DMS153 treated with DMSO at 0.1 percent for 48 hours (cell line): ENCODE measurements at regions not wholly inside any gene's neighbourhood (a gene's known extent, or its start where the extent isn't known, plus 50 kb on each side); places are given as distances from the start of the nearest gene placed in this dataset.

ENCODE experiments used
- DNase-seq: peaks from one replicate; lab custom pipeline; 2025; ENCODE audit not compliant: unreplicated experiment; lab: John Stamatoyannopoulos, UW

DNA sequence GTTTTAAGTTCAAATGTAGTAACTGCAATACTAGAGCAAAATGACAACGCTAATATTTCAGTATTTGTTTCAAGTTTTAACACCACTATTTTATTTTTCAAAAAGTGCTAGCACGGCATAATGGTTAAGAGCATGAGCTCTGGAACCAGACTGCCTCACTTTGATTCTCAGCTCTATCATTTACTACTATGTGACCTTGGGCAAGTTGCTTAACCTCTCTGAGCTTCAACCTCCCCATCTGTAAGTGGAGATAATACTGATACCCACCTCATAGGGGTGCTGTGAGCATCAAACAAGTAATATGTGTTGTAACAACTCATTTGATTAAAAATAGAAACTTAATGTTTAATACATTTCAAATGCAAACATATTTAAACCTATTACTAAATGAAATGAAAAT is 115.4 kb upstream of the NPHP3 start:
- no peak for DNase-seq

- DNase-seq, result no peak
These were observed 112.1 kb upstream of the NPHP3 start for GRCh38 chr3:132834356-132834755.

- no peak for DNase-seq
These were observed 106.9 kb upstream of the NPHP3 start for GRCh38 chr3:132829101-132829500.

DNA sequence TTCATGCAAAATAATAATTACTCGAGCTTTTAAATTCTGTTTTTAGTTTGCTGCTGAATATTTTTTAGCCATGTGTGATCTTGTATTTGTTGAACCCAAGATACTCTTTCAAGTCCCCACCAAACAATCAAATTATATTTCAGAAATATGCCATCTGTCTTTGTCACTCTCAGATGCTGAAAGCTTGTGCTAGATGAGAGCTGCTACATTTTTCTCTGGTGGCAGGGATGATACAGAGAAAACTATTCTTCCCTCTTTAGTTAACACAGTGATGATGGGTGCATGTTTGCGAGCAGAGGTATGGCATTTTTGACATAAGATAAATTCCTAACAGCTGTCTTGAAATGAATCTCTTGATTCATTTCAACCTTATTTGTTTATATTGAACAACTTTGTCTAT is 100.6 kb upstream of the NPHP3 start:
- no peak for DNase-seq

DNA sequence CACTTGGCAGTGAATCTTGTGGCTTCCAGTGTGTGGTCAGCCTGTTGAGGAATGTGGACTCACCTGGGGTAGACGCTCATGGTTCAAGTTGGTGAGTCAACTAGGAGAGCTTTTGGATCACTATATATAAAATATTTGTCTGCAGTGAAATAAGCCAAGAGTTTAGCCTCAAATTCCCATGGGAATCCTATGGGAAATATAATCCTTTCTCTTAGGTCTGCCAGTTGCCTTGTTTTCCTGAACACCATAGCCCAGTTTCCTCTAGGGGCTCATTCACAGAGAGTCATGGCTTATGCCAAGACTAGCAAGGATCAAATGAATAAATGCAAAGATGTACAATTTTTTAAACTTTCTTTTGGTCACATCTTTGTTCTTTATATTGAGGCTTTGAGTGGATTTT is 100.1 kb upstream of the NPHP3 start:
- DNase-seq, result no peak

DNA sequence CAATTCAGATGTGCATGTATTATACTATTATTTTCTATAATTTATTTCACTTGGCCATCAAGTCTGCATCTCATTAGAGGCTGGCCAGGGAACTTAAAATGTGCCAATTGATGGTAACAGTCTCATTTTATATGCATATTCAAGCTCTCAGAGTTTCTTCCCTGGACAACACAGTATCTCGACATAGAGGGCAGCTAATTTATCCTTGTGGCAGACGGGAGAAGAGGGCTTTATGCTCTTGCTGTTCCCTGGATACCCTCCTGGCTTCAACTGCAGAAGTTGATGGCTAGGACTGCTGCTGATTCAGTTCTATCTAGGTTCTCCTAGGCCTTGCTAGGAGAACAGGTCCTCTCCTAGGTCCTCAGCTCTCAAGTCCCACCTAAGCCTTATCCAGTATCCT is 99.1 kb upstream of the NPHP3 start:
- no peak for DNase-seq

GRCh38 chr3:132818251-132818650 is 96.0 kb upstream of the NPHP3 start:
- no peak for DNase-seq

GRCh38 chr3:132817646-132818177 is 95.5 kb upstream of the NPHP3 start:
- DNase-seq, result no peak

- no peak for DNase-seq
These were observed 82.9 kb upstream of the NPHP3 start for GRCh38 chr3:132805071-132805470.

DNA sequence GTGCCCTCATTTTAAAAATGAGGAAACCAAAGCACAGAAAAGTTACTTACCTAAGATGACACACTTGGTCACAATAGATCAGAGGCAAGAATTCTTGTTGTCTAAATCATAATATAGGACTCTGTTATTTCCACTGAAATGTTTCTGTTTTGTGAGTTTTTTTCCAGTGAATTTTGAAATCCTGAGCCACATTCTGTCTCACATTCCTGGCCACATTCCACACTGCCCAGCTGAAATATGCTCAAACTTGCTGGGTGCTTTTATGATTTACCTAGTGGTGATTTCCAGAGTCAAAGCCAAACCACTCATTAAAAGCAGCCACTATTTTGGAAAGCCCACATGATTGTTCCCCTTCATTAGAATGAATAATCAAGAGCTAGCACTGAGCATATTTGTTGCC is 82.3 kb upstream of the NPHP3 start:
- no peak for DNase-seq

DNA sequence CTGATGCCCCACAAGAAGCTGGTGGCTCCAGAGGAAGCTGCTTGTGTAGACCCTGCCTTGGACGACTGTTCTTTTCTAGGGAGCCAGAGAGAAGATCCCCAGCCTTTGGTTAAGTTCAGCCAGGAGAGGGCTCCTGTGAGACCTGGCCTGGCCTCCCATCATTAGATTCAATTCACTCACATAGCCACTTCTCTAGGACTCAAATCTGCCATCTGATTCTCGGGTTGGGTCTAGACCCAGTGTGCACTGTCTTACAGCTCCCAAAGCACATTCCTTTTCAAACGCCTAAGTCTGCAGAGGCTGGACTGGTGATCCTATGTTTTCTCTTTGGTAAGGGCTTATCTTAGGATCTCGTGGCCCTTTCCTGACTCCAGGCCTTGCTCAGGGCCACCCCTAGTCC is 81.7 kb upstream of the NPHP3 start:
- DNase-seq, result no peak

DNA sequence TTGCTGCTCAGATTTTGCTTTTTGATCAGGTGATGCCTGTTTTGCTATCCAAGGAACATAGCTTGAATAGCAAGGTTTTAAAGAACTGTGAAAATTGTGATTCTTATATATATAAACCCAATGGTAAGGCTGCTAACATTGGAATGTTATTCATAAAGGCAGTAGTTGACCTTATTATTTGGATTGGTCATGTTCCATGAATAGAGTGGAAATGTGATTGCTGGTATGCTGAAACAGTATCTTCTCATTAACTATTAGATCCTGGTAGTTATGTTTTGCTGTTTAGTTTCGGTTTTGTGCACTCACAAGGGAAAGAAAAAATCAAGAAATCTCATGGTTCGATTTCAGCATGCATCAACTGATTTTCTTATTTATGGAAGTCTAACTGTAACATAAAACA is 78.7 kb upstream of the NPHP3 start:
- no peak for DNase-seq

- DNase-seq, result no peak
These were observed 68.6 kb upstream of the NPHP3 start for GRCh38 chr3:132790806-132791205.

DNA sequence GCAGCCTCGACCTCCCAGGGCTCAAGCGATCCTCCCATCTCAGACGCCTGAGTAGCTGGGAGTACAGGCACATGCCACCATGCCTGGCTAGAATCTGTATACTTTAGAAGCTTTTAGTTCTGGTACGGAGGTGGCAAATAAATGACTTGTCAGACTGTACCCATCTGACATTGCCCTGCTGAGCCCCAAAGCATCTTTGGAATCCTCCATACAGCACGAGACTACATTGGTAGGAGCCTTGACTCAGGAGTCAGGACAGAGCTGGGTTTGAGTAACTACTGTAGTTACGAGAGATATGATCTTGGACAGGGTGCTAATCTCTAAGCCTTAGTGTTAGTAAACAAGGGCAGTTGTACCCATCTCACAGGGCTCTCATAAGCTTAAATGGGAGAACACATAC is 67.8 kb upstream of the NPHP3 start:
- DNase-seq, result no peak

- DNase-seq, result peak; percentile 14
These were observed 66.1 kb upstream of the NPHP3 start for GRCh38 chr3:132788301-132788671.

DNA sequence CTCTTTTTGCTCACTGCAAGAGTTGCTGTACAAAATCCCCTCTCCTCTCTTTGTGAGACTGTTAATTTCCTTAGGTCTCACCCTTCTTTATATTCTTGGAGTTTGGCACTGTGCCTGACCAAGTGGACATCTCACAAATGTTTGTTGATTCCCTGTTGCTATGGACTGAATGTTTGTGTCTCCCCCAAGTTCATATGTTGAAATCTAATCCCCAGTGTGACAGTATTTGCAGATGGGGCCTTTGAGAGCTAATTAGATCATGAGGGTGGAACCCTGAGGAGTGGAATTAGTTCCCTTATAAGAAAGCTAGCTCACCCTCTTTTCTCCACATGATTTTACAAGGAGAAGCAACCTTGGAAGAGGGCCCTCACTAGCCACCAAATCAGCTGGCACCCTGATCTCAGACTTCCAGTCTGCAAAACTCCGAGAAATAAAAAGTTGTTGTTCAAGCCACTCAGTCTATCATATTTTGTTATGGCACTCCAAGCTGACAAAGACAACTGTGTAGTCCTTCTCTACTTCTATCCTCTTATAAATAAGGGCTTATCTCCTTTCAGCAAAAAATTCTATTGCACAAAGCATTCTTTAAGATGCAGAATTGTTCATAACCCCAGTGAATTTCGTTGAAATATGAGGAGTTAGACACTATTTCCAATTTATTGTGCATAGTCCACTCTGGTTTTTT is 65.5 kb upstream of the NPHP3 start:
- peak; percentile 14 for DNase-seq

DNA sequence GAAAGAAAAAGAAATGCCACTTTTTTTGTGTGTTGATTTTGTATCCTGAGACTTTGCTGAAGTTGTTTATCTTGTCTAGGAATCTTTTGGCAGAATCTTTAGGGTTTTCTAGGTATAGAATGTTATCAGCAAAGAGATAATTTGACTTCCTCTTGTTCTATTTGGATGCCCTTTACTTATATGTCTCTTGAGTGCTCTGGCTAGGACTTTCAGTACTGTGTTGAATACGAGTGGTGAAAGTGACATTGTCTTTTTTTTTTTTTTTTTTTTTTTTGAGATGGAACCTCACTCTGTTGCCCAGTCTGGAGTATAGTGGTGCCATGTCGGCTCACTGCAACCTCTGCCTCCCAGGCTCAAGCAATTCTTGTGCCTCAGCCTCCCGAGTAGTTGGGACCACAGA is 64.7 kb upstream of the NPHP3 start:
- DNase-seq, result no peak

- DNase-seq, result no peak
These were observed 63.1 kb upstream of the NPHP3 start for GRCh38 chr3:132785292-132785691.

DNA sequence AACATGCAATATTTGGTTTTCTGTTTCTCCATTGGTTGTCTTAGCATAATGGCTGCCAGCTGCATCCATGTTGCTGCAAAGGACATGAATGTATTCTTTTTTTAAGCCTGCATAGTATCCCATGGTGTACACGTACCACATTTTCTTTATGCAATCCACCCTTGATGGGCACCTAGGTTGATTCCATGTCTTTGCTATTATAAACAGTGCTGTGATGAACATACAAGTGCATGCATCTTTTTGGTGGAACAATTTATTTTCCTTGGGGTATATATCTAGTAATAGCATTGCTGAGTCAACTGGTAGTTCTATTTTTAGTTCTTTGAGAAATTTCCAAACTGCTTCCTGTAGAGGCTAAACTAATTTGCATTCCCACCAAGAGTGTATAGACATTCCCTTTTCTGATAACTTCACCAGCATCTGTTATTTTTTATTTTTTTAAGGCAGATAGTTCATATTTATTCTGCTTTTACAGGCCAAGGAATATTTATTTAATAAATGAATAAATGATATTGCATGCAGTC is 62.4 kb upstream of the NPHP3 start:
- no peak for DNase-seq

DNA sequence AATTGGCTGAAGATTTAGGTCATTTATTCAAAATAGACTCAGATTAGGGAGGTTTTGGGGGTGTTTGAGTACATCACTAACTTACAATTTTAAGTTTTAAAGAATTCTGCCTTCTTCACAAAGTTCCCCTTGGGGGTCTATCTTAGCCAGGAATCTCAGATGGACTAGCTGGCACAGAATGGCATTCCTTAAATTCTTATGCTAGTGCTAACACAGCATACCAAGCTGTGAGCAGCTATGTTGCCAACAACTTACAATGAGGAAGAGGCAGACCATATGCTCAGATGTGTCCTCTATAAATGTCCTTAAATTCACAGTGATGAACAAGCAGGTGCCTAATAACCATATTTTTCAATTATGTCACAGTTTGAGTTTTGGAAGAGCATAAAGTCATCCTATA is 60.9 kb upstream of the NPHP3 start:
- DNase-seq, result no peak

DNA sequence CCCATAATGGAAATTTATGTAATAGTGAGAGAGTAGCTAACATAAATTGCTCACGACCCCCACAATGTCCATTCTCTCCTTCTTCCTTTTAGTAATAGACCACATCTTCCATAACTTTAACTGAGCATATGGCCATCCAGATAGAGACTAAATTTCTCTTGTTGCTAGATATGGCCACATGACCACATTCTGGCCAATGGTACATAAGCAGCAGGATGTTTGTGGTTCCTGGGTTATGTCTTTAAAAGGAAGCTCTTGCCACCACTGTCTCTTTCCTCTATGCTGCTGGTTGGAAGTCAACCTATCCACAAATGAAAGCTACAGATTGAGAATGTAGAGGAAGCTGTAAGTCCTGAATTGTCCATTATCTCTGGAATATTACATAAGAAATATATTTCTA is 59.7 kb upstream of the NPHP3 start:
- no peak for DNase-seq

- DNase-seq, result no peak
These were observed 55.0 kb upstream of the NPHP3 start for GRCh38 chr3:132777171-132777570.

DNA sequence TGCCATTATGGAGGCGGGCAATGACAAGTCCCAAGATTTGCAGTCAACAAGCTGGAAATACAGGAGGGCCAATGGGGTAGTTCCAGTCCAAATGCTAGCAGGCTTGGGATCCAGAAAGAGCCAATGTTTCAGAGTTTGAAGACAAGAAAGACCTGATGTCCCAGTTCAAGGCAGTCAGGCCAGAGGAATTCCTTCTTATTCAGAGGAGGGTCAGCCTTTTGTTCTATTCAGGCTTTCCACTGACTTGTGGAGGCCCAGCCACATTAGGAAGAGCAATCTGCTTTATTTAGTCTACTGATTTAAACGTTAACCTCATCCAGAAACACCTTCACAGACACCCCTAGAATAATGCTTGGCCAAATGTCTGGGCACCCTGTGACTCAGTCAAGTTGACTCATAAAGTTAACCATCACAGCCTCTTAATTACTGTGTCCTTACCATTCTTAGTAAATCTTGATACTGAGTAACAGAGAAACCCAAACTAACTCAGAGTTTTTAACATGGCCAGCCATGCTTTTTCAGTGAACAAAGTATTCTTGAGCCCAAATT is 50.9 kb upstream of the NPHP3 start:
- no peak for DNase-seq
